Uterus (tissue), 3 donors: ENCODE measurements at regions not wholly inside any gene's neighbourhood (a gene's known extent, or its start where the extent isn't known, plus 50 kb on each side); places are given as distances from the start of the nearest gene placed in this dataset.
A peak's percentile ranks its signal among the peaks of the same experiment; 100 is the strongest.

ENCODE experiments used
- DNase-seq, 2 donors: peaks; one replicate each; pipeline ENCODE4 v3.0.0-alpha.2; 2019 to 2020
- H3K27ac ChIP-seq, 2 donors: fragments of 200-600 bp; sonication (generic); 1 replicate in 1 of 2; 2 replicates in 1 of 2; pipeline ENCODE4 v1.5.1; 2016 to 2018
- H3K27me3 ChIP-seq, 2 donors: fragments of 200-600 bp; sonication (generic); one replicate each; pipeline ENCODE4 v1.5.1; 2018 to 2019; ENCODE audit warnings: control low read depth in 1 of 2
- H3K36me3 ChIP-seq, 2 donors: fragments of 200-600 bp; sonication (generic); one replicate each; pipeline ENCODE4 v1.5.1; 2019; ENCODE audit warnings: control low read depth in 1 of 2
- H3K4me1 ChIP-seq, 2 donors: fragments of 200-600 bp; sonication (generic); one replicate each; pipeline ENCODE4 v1.5.1; 2018 to 2019; ENCODE audit warnings: control low read depth in 1 of 2
- H3K4me3 ChIP-seq, 2 donors: fragments of 200-600 bp; sonication (generic); 1 replicate in 1 of 2; 2 replicates in 1 of 2; pipeline ENCODE4 v1.5.1; 2018 to 2019; ENCODE audit warnings: mild to moderate bottlenecking in 1 of 2
- H3K9me3 ChIP-seq, 2 donors: fragments of 200-600 bp; sonication (generic); one replicate each; pipeline ENCODE4 v1.5.1; 2019; ENCODE audit warnings: control low read depth in 1 of 2
- POLR2A ChIP-seq, 2 donors: fragments of 450-650 bp; IDR thresholded peaks; one replicate each; pipeline ENCODE4 v1.6.1; 2016; ENCODE audit warnings: antibody characterized with exemption in 2 of 2, mild to moderate bottlenecking in 1 of 2, moderate library complexity in 1 of 2
- intact Hi-C: fragments of 100-400 bp; cut with DNase I; formaldehyde crosslinking; loops from one replicate; pipeline ENCODE4 v1.15.1; 2023; ENCODE audit warnings: low total_unique reads
- TF ChIP-seq, protein P1 (sequence below), 4 experiments: fragments of 200-600 bp in 2 of 4; fragments of 450-650 bp in 2 of 4; sonication (generic) in 2 of 4; IDR thresholded peaks; one replicate each; pipeline ENCODE4 v1.5.1; 2016 to 2019; ENCODE audit warnings: antibody characterized with exemption in 4 of 4, mild to moderate bottlenecking in 2 of 4, moderate library complexity in 1 of 4
- donor health status: DM: yes; HTN: yes; CAD: no.

DNA sequence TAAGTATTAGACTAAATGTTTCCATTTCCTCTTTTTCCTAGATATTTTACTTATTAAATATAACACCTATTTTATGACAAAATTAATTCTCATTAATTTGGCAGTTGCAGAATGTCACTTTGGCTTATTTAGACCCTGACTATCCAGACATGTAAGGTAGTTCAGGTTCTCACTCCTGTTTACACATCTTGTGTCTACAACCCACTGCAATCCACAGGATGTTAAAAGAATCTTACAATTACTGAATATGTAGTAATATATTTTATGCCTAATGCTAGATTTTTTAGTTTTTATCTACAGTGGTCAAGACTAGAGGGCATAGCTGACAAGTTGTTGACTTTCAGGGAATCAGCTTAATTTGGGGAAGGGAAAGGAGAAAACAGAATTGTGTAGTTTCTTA is 346.7 kb downstream of the USP25 start:
- Histone ChIP-seq H3K27ac (peak overlapping the region; percentile 90 to 91), H3K36me3 (no peaks in the 10 kb centered on the region), H3K27me3 (no peaks in the 10 kb centered on the region), H3K9me3 (no peaks in the 10 kb centered on the region), H3K4me1 (peaks cover 0 to 20% of the 10 kb centered on the region in 2 donors), H3K4me3 (no peak overlapping the region)
- intact Hi-C loops: no loop called here
- TF ChIP-seq POLR2A (IDR thresholded peaks at IDR 0.05): no peak
- TF ChIP-seq, protein P1, sequence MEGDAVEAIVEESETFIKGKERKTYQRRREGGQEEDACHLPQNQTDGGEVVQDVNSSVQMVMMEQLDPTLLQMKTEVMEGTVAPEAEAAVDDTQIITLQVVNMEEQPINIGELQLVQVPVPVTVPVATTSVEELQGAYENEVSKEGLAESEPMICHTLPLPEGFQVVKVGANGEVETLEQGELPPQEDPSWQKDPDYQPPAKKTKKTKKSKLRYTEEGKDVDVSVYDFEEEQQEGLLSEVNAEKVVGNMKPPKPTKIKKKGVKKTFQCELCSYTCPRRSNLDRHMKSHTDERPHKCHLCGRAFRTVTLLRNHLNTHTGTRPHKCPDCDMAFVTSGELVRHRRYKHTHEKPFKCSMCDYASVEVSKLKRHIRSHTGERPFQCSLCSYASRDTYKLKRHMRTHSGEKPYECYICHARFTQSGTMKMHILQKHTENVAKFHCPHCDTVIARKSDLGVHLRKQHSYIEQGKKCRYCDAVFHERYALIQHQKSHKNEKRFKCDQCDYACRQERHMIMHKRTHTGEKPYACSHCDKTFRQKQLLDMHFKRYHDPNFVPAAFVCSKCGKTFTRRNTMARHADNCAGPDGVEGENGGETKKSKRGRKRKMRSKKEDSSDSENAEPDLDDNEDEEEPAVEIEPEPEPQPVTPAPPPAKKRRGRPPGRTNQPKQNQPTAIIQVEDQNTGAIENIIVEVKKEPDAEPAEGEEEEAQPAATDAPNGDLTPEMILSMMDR (IDR thresholded peaks at IDR 0.05): no peak
- no peak for DNase-seq

DNA sequence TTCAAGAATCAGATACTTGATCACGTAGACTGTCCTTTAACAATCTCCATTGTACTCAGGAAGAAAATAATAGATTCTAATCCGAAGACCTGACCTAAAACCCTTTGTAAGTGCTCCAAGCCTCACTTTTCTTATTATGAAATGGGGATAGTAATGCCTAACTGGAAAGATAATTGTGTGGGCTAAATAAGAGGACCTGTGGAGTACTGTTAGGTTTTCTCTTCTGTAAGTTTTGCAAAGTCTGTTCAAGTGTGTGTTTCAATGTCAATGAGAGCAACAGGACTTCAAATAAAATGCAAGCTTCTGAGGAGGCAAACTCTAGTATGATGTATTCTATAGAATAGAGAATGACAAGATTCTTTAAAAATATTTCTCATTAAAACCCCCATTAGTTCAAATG is 348.6 kb downstream of the USP25 start:
- H3K27ac ChIP-seq: peak overlapping the region; percentile 90 to 91
- DNase-seq: no peak

DNA sequence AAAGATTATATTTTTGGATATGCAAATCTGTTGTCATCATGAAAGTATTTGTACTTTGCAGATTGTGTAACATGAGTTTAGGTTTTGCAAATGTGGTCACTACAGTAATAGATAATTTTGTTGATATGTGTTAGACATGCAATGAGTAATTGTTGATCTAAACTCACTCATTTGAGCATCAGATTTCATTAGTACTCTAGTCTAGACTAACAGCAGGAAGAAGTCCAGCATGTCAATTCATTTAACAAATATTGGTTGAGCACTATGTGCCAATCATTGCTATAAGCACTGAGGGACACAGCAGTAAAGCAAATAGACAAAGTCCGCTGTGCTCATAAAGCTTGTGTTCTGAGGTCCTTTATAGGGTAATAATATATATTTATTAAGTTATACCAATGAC is 350.0 kb downstream of the USP25 start:
- H3K4me1 ChIP-seq: peaks cover 0 to 20% of the 10 kb centered on the region in 2 donors
- intact Hi-C loops: no loop called here
- H3K27me3 ChIP-seq: no peaks in the 10 kb centered on the region
- DNase-seq: no peak
- H3K9me3 ChIP-seq: no peaks in the 10 kb centered on the region
- peak overlapping the region; percentile 90 to 91 for H3K27ac ChIP-seq
- no peak for TF ChIP-seq POLR2A (IDR thresholded peaks at IDR 0.05)
- TF ChIP-seq, protein P1 (IDR thresholded peaks at IDR 0.05): no peak
- H3K4me3 ChIP-seq: no peak overlapping the region
- no peaks in the 10 kb centered on the region for H3K36me3 ChIP-seq

More for the DNA sequence above, 348.6 kb downstream of the USP25 start:
- Histone ChIP-seq H3K9me3 (no peaks in the 10 kb centered on the region), H3K27me3 (no peaks in the 10 kb centered on the region), H3K36me3 (no peaks in the 10 kb centered on the region), H3K4me1 (peaks cover 0 to 20% of the 10 kb centered on the region in 2 donors), H3K4me3 (no peak overlapping the region)
- TF ChIP-seq, protein P1 (IDR thresholded peaks at IDR 0.05): no peak
- TF ChIP-seq POLR2A (IDR thresholded peaks at IDR 0.05): no peak
- intact Hi-C loops: no loop called here

DNA sequence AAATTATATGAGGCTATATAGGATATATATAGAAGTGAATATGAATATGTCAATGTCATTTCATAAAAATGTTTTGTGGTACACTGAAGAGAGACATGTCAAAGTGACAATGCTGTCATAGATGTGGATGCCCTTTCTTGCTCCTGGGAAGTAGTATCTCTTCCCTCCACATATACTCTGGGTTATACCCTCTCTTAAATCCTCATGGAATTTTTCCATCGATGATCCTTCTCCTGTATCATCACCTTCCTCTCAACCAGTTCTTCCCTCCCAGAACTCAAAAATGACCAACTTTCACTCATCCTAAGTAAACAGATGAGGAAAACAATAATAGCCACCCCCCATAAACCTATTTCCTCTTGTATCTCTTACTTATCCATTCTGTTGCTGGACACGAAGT is 351.5 kb downstream of the USP25 start:
- H3K36me3 ChIP-seq: no peaks in the 10 kb centered on the region
- no peaks in the 10 kb centered on the region for H3K27me3 ChIP-seq
- H3K4me1 ChIP-seq: peaks cover 0 to 20% of the 10 kb centered on the region in 2 donors
- H3K27ac ChIP-seq: peak overlapping the region; percentile 90 to 91
- intact Hi-C loops: no loop called here
- no peaks in the 10 kb centered on the region for H3K9me3 ChIP-seq
- TF ChIP-seq POLR2A (IDR thresholded peaks at IDR 0.05): no peak
- TF ChIP-seq, protein P1 (IDR thresholded peaks at IDR 0.05): no peak
- no peak for DNase-seq
- H3K4me3 ChIP-seq: no peak overlapping the region

DNA sequence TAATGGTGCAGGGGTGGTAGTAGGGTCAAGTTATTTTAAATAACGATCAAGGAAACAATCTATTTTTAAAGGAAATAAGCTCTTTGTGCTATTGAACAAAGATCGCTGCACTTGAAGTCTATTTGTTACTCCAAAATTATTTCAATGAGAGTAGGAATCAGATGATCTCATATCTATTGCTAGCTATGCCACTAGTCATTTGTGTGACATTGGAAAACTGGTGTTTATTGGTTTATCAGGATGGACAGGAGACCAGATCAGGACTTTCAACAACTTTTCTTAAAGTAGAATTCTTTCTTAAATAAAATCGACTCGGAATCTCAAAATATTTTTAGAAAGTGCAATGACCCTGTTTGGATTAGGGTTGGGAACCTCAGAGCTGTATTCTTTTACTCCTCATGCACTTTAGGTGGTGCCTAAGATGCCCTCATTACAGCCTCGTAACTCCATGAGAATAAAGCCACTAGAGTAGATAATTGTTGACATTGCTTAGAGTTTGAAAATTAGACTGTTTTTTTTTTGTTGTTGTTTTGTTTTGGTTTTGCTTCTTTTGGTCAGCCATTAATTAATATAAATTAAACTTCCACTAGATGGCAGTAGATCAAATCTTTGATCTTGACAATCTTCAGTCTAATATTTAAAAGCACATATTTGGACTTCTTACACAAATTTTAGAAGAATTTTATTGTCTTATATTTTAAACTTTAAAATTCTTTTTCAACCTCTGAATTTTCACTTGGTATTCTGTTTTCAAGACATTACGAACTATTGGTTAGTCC is 352.4 kb downstream of the USP25 start:
- Histone ChIP-seq H3K9me3 (no peaks in the 10 kb centered on the region), H3K27ac (peak overlapping the region; percentile 90 to 91), H3K27me3 (no peaks in the 10 kb centered on the region), H3K4me1 (peaks cover 0 to 20% of the 10 kb centered on the region in 2 donors), H3K36me3 (no peaks in the 10 kb centered on the region), H3K4me3 (peak overlapping the region in 1 of 2 donors; percentile 15)
- TF ChIP-seq, protein P1 (IDR thresholded peaks at IDR 0.05): peak; percentile 17 to 40 (median 29)
- TF ChIP-seq POLR2A (IDR thresholded peaks at IDR 0.05): no peak
- no peak for DNase-seq
- intact Hi-C loops: no loop called here
